NOMO-1 (cell line): ENCODE measurements at regions not wholly inside any gene's neighbourhood (a gene's known extent, or its start where the extent isn't known, plus 50 kb on each side); places are given as distances from the start of the nearest gene placed in this dataset.
"Not testable (repeated sequence)": the region's sequence is repeated elsewhere in the genome, so short reads cannot be mapped to it uniquely, and the experiment has no call there.

Experiments
- DNase-seq, 2 experiments: peaks; one replicate each; lab custom pipeline; 2025; ENCODE audit not compliant: unreplicated experiment in 2 of 2; lab: John Stamatoyannopoulos, UW

DNA sequence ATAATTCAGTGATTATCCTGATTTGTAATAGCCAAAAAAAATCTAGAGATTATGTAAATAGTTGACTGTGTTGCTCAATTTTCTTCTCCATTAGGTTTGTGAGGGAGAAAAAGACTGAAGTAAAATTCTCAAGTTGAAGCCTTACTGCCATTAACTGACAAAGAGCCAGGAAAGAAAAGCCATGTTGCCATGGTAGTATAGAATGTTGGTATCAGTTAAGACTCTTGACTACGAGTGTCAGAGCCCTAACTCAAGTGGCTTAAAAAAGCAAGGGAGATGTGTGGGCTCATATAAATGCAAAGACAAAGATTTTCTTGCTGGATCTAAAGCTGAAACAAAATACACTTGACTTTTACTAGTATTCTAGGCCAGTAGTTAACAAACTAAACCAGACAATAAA lies 571.7 kb downstream of the KCTD16 start:
- DNase-seq: no peak

DNA sequence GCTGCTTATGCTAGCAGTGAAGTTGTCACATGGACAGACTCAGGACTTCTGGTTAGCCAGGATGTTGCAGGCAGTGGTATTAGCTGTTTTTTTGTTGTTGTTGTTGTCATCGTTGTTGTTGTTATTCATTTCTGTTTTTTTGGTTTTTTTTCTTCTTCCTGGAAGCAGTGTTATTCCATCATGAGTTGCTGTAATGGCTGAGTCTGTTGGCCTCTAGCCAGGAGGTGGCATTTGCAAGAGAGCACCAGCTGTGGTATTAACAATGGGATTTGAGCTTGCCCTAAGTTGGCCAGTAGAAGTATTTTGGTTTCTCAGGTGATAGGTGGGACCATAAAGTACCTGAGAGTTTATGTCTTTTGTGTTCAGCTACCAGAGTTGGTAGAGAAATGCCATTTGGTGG lies 561.1 kb downstream of the KCTD16 start:
- DNase-seq: no peak

DNA sequence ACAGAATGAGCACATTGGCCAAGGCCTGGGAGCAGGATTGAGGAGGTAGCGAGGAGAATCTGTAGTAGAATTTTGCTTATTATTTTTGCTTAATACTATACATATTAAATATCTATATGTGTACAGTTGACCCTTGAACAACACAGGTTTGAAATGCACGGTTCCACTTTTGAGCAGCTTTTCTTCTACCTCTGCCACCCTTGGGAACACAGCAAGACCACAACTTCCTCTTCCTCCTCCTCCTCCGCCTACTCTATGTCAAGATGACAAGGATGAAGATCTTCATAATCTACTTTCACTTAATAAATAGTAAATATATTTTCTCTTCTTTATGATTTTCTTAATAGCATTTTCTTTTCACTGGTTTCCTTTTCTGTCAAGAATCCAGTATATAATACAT lies 541.4 kb downstream of the KCTD16 start:
- peak in 1 of 2 experiments; percentile 5 for DNase-seq

DNA sequence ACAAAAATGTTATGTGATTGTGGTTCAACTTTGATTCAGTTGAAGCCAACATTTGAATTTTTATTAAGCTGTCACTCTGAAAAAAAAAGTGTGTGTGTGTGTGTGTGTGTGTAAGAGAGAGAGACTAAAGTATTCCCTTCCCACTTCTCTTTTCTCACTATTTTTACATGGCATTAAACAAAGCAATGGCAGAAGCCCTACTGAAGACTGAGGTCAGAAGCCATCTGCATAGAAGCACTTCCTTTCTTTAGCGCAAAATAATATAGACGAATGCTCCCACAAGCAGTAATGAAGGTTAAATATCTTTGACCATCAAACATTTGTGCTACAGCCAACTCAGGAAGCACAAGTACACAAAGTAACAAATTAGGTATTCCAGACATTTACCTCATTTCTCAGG lies 540.5 kb downstream of the KCTD16 start:
- no peak for DNase-seq

DNA sequence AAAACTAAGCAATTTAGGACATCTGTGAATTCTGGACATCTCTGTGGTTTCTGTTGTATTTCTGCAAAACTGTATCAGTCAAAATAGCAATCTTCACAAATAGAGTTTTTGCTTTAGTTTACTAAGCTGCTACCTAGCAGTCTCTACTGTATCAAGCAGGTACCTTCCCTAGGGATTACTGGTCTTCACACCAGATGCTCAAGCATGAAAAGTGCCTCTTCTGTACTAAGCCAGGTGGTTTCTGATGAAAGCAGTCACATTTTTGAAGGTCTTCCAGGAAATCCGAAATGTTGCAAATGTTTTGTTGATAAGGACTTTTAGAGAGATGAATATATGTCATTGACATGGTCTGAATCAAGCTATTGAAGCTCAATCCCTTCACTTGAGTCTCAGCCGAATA lies 540.0 kb downstream of the KCTD16 start:
- DNase-seq: no peak

DNA sequence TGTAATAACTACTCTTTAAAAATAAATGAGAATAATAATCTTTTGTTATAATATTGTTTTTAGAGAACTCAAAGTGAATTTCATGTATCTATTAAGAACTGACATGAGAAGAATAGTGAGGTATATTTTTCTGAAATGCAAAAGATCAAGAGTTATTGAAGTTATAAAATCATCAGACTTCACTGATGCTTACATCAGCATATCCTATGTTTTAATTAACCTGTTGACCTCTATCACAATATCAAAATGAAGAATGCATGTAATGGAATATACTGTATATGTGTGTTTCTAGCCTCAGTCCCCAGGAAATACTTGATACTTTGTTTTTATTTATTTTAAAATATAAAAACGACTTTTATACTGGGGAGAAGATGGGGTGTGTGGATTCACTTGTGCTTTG lies 533.1 kb downstream of the KCTD16 start:
- DNase-seq: no peak

DNA sequence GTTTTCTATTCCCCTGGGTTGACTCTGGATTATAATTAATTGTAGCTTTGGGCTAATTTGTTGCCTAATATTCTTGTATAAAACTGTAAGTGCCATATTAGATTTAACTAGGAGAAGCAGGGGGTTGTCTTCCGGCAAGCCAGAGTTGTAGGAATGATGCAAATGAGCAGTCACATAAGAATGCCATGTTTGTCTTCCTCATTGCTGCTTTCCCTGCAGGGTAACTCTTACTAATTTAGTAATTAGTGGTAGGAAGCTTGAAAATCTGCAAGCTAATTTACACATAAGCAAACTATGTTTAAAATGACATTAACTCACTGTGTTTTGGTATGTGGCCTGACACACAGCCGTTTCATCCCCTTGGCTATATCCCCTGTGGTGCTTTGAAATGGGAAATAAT lies 527.8 kb downstream of the KCTD16 start:
- DNase-seq: no peak

DNA sequence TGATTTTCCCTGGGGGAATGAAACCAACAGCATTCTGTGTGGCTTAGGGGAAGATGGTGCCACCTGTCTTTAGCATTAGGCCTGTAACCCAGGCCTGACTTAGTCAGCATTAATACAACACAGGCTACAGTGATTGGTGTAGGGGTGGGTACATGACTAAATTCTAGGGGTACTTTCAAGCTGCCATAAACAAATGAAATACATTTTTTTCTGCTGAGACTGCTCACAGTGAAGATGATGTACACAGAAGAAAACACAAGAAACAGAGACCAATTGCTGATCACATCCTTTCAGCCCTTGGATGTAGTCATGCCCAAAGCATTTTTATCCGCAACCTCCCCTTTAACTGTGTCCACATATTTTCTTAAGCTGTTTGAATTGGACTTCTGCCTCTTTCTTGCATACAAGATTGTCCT lies 527.2 kb downstream of the KCTD16 start:
- no peak for DNase-seq

DNA sequence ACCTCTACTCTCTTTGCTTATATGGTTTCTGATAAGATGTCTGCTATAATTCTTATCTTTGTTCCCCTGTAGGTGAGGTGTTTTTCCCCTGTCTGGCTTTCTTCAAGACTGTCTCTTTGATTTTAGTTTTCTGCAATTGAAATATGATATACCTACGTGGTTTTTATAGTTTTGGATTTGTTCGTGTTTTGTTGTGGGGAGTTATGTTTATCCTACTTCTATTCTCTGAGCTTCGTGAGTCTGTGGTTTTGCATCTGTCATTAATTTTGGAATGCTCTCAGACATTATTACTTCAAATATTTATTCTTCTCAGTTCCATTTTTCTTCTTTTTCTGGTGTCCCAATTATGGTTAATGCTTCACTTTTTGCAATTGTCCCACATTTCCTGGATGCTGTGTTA lies 521.3 kb downstream of the KCTD16 start:
- no peak for DNase-seq

DNA sequence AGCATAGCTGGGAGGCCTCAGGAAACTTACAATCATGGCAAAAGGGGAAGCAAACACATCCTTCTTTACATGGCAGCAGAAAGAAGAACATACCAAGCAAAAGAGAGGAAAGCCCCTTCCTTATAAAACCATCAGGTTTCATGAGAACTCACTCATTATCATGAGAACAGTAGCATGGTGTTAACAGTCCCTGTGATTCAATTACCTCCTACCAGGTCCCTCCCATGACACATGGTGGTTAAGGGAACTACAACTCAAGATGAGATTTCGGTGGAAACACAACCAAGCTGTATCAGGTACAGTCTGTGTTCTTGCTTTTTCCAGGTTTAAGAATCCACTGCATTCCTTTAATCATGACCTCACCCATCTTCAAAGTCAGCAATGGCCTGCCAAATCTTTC lies 514.2 kb downstream of the KCTD16 start:
- no peak for DNase-seq

DNA sequence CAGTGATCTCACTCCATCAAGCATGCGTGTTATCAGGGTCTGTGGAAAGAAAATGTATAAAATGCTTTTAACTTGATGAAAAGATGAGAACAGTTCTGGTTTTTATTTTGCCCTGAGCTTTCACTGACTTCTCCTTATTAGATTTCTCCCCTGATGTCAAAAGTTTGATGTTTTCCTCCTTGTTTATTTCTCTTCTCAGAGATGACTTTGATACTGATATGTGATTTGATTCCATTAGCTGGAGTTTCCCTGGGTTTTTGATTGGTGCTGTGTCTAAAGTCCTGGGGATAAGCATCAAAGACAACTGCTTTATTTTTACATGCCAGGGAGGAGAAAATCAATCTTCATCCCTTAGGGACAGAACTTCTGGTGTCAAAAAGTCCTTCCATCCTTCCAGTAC lies 510.0 kb downstream of the KCTD16 start:
- no peak for DNase-seq

DNA sequence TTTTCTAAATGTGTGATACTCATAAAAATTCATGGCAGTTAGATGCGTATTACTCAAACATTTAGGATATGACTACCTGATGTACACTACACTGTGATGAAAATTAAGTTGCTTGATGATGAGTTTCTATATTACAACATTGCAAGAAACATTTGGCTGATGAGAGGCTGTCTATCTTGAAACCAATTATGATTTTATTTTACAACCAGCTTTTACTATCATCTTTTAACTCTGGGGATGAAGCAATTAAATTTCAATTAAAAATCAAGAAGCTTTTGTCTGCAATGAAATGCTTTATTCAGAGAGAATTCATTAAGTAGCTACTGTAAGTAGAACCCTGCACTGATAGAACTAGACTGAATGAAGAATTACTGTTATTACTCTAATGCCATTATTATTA lies 500.4 kb downstream of the KCTD16 start:
- DNase-seq: no peak

DNA sequence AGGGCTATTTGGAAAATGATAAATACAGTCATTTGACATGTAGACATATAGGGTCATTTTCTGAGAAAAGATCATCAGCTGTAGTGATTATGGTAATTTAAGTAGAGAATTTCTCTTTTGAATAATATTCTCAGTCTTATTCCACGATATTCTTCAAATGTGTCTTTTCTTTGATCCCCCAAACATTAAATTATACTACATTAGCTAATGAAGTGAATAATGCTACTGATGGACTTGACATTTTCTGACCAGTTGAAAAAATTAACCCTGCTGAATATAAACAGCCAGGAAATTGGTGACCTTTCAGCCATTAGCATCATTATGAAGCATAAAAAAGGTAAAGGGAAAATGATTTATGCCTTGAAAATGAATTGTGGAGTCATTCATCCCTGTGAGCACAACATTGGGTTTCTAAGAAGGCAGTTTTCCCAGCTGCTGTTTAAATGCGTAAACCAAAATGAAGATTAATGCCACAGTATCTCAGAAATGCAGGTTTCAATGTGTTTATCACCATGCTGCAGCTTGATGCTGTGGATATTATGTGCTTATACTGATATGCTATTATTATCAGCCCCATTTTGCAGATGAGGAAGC lies 489.1 kb downstream of the KCTD16 start:
- DNase-seq: no peak

DNA sequence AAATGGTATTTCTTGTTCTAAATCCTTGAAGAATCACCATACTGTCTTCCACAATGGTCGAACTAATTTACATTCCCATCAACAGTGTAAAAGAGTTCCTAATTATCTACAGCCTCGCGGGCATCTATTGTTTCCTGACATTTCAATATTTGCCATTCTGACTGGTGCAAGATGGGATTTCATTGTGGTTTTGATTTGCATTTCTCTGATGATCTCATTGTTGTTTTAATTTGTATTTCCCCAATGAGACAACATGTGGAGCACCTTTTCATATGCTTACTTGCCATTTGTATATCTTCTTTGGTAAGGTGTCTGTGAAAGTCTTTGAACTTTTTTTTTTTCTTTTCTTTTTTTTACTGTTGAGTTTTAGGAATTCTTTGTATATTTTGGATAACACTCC lies 473.6 kb downstream of the KCTD16 start:
- DNase-seq: no peak

DNA sequence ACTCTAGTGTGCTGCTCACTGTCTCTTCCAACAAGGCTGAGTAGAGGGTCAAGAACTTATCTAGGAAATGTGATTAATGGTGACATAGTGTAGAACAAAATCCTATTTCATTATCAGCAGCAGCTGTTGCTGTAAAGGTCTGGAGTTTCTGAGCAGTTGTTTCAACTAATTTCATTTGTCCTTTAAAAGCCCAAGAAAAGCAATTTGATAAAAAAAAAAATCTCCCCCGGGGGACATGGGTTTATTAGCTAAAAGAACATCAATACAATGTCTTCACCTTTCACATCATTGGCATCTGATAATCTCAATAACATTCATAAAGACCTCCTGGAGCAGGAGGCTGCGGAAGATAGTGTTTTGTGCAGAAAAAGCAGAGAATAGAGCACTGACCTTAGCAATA lies 468.1 kb downstream of the KCTD16 start:
- no peak for DNase-seq

DNA sequence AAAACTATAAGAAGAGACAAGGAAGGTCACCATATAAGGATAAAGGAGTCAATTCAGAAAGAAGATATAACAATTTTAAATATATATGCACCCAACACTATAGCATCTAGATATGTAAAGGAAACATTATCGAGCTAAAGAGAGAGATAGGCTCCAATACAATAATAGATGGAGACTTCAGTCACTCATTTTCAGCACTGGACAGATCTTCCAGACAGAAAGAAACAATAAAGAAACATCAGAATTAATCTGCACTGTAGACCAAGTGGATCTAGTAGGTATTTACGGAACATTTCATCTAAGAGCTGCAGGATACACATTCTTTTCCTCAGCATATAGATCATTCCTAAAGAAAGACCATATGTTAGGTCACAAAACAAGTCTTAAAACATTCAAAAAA lies 463.5 kb downstream of the KCTD16 start:
- no peak for DNase-seq

DNA sequence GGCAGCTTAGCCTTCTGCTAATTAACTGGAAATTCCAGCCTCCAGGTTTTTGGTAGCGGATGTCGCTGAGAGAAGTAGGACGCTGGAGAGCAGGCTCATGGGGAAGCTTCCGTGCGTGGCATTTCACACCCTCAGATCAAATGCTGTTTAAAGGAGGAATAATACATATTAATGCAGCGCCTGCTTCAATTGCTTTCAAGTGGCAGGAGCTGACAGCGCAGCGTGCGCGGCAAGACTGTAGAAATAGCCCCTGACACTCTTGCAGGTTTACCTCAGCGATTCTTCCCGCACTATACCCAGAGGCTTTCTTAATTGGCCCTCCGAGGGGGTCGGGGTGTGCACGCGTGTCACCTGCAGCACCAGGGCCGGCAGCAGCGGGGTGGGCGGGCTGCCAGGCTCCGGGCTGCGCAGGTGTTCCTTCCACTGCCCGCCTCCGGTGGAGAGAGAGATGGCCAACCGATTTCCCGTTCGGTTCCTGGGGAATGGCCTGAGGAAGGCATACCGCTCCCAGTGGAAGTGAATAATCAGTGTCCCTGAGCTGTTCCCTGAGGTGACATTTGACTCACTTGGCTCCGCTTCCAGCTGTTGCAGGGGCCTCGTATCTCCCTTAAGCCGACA lies 427.9 kb downstream of the KCTD16 start:
- no peak for DNase-seq

DNA sequence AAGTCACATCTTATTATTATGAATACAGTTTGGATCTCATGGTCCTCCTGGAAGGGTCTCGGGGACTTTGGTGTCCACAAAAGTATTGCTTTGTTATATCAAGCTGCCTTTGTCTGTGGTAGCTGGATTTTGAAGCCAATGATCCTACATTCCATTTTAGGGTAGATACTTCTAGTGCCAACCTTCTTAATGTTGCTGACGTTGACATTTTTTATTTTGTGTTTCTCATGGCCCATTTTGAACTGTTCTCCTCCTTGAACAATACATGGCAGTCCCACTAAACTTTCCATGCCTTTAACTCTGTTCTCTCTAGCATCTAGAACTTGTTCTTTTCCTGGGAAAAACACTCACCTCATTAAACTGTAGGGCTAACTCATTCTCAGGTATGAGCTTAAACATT lies 425.8 kb downstream of the KCTD16 start:
- no peak for DNase-seq

DNA sequence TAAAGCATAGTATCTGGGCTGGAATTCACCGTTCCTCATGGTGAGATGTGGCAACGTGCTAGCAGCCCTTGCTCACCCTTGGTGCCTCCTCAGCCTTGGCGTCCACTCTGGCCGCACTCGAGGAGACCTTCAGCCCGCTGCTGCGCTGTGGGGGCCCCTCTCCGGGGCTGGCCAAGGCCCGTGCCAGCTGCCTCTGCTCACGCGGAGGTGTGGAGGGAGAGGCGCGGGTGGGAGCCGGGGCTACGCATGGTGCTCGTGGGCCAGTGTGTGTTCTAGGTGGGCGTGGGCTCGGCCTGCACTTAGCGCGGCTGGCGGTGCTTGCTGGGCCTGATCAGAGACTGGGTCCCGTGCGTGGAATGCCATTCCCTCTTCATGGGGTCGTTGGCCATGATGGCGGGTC lies 424.2 kb downstream of the KCTD16 start:
- no peak for DNase-seq

DNA sequence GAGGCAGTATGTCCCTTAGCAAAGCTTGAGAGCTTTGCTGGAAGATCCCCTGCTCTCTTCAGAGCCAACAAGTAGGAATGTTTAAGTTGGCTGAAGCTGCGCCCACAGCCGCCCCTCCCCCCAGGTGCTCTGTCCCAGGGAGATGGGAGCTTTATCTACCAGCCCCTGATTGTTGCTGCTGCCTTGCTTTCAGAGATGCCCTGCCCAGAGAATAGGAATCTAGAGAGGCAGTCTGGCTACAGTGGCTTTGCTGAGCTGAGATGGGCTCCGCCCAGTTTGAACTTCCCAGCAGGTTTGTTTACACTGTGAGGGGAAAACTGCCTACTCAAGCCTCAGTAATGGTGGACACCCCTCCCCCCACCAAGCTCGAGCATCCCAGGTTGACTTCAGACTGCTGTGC lies 423.6 kb downstream of the KCTD16 start:
- not testable (repeated sequence) for DNase-seq

DNA sequence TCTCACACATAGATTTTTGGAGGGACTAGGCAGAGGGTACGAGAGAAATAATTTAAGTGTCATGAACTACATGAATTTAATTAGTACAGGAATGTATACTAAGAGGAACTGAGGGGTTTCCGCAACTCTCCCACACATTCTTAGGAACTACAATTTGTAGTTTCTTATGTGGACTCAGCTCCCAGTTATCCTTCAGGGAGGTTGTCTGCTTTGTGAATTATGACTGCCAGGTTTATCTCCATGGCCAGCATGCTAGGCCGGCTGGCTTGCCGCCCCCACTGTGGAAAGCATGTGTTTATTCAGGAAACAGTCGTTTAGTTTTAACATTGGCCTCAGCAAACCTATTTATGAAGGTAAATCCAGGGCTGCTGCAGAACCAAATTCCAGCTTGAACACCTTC lies 415.0 kb downstream of the KCTD16 start:
- DNase-seq: no peak

DNA sequence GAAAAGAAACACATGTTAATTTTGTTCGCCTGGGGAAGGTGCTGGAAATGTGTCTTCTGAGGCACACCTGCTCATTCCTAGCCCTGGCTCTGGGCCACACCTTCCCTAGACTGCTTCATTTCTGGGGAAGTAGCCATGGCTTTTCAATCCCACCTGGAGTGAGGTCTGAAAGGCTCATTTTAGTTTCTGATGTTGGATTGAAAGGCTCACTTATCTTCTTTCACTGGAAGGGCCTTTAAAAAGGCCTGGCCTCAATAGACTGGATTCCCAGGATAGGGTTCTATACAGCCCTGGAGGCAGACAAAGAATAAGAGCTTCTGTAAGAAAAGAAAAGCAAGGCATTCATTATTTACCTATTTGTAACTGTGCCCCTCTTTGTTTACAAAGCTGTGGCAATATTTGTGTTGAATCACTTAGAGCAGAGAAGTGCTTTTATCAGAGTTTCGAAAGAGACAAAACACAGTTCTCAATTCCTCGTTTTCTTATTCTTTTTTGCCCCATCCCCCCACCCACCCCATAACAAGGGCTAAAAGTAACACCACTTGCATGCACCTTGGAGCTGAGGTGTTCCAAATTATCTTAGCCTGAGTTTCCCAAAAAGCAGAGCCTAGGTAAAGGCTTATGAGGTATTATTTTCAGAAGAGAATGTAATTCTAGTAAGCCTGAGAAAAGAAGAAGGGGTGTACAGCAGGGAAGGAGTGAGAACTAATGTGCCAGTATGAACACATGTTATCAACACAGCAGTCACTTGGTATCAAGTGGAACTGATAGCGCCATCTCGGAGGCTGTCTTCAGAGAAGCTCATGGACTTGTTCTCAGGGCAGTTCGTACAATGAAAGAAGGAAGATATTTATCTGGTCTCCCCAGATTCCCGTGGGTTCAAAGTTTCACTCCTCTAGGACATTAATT lies 413.1 kb downstream of the KCTD16 start:
- no peak for DNase-seq
